ENCODE measurements at regions not wholly inside any gene's neighbourhood (a gene's known extent, or its start where the extent isn't known, plus 50 kb on each side); places are given as distances from the start of the nearest gene placed in this dataset.

- H3K9me2 ChIP-seq (replicated peaks; ENCODE audit: control insufficient read depth, low read length), result no peaks in the 10 kb centered on the region
- TF ChIP-seq CTCF (IDR thresholded peaks at IDR 0.05; ENCODE audit: low read depth, low read length, poor library complexity, severe bottlenecking) (no peak), EZH2phosphoT487 (IDR thresholded peaks at IDR 0.05; ENCODE audit: borderline replicate concordance, low read length) (no peak)
- H3K9me3 ChIP-seq (ENCODE audit: control insufficient read depth, insufficient read depth, low read length), result no peaks in the 10 kb centered on the region
- H3K27ac ChIP-seq (ENCODE audit: low read depth, low read length), result no peak overlapping the region
- H4K20me1 ChIP-seq (ENCODE audit: control insufficient read depth, insufficient read depth, low read depth, low read length), result no peaks in the 10 kb centered on the region
- no peaks in the 10 kb centered on the region for H3K79me2 ChIP-seq (ENCODE audit: control insufficient read depth, low read length)
- no peaks in the 10 kb centered on the region for H3K27me3 ChIP-seq (ENCODE audit: control insufficient read depth, low read length)
- no peak overlapping the region for H3K4me2 ChIP-seq (ENCODE audit: low read length)
- H3F3A ChIP-seq (ENCODE audit: control insufficient read depth, insufficient read depth), result no peaks in the 10 kb centered on the region
- H3K4me3 ChIP-seq (ENCODE audit: low read length), result no peak overlapping the region
- no peaks in the 10 kb centered on the region for H3K36me3 ChIP-seq (ENCODE audit: control insufficient read depth, low read length)
- H3K4me1 ChIP-seq (ENCODE audit: control insufficient read depth, low read length), result no peaks in the 10 kb centered on the region
These were observed 367.7 kb downstream of the PRDM2 start for GRCh38 chr1:14067711-14068110.

GRCh38 chr1:14071581-14071980 is 371.6 kb downstream of the PRDM2 start:
- Histone ChIP-seq H3K27me3 (ENCODE audit: control insufficient read depth, low read length) (no peaks in the 10 kb centered on the region), H3K9me3 (ENCODE audit: control insufficient read depth, insufficient read depth, low read length) (no peaks in the 10 kb centered on the region), H4K20me1 (ENCODE audit: control insufficient read depth, insufficient read depth, low read depth, low read length) (no peaks in the 10 kb centered on the region), H3K79me2 (ENCODE audit: control insufficient read depth, low read length) (no peaks in the 10 kb centered on the region), H3K36me3 (ENCODE audit: control insufficient read depth, low read length) (no peaks in the 10 kb centered on the region), H3K4me1 (ENCODE audit: control insufficient read depth, low read length) (no peaks in the 10 kb centered on the region), H3F3A (ENCODE audit: control insufficient read depth, insufficient read depth) (no peaks in the 10 kb centered on the region), H3K4me2 (ENCODE audit: low read length) (no peak overlapping the region), H3K27ac (ENCODE audit: low read depth, low read length) (no peak overlapping the region), H3K4me3 (ENCODE audit: low read length) (no peak overlapping the region), H3K9me2 (replicated peaks; ENCODE audit: control insufficient read depth, low read length) (no peaks in the 10 kb centered on the region)
- TF ChIP-seq CTCF (IDR thresholded peaks at IDR 0.05; ENCODE audit: low read depth, low read length, poor library complexity, severe bottlenecking) (no peak), EZH2phosphoT487 (IDR thresholded peaks at IDR 0.05; ENCODE audit: borderline replicate concordance, low read length) (no peak)

GRCh38 chr1:14080653-14081052 is 380.7 kb downstream of the PRDM2 start:
- no peaks in the 10 kb centered on the region for H3K36me3 ChIP-seq (ENCODE audit: control insufficient read depth, low read length)
- TF ChIP-seq CTCF (IDR thresholded peaks at IDR 0.05; ENCODE audit: low read depth, low read length, poor library complexity, severe bottlenecking) (no peak), EZH2phosphoT487 (IDR thresholded peaks at IDR 0.05; ENCODE audit: borderline replicate concordance, low read length) (no peak)
- no peaks in the 10 kb centered on the region for H4K20me1 ChIP-seq (ENCODE audit: control insufficient read depth, insufficient read depth, low read depth, low read length)
- no peak overlapping the region for H3K4me2 ChIP-seq (ENCODE audit: low read length)
- H3K4me3 ChIP-seq (ENCODE audit: low read length), result no peak overlapping the region
- H3K4me1 ChIP-seq (ENCODE audit: control insufficient read depth, low read length), result no peaks in the 10 kb centered on the region
- H3K9me2 ChIP-seq (replicated peaks; ENCODE audit: control insufficient read depth, low read length), result no peaks in the 10 kb centered on the region
- no peaks in the 10 kb centered on the region for H3K79me2 ChIP-seq (ENCODE audit: control insufficient read depth, low read length)
- H3K9me3 ChIP-seq (ENCODE audit: control insufficient read depth, insufficient read depth, low read length), result no peaks in the 10 kb centered on the region
- H3K27ac ChIP-seq (ENCODE audit: low read depth, low read length), result no peak overlapping the region
- H3F3A ChIP-seq (ENCODE audit: control insufficient read depth, insufficient read depth), result no peaks in the 10 kb centered on the region
- H3K27me3 ChIP-seq (ENCODE audit: control insufficient read depth, low read length), result no peaks in the 10 kb centered on the region

- no peaks in the 10 kb centered on the region for H3F3A ChIP-seq (ENCODE audit: control insufficient read depth, insufficient read depth)
- H3K4me2 ChIP-seq (ENCODE audit: low read length), result no peak overlapping the region
- no peaks in the 10 kb centered on the region for H4K20me1 ChIP-seq (ENCODE audit: control insufficient read depth, insufficient read depth, low read depth, low read length)
- no peak for TF ChIP-seq EZH2phosphoT487 (IDR thresholded peaks at IDR 0.05; ENCODE audit: borderline replicate concordance, low read length)
- no peak for TF ChIP-seq CTCF (IDR thresholded peaks at IDR 0.05; ENCODE audit: low read depth, low read length, poor library complexity, severe bottlenecking)
- no peaks in the 10 kb centered on the region for H3K36me3 ChIP-seq (ENCODE audit: control insufficient read depth, low read length)
- no peaks in the 10 kb centered on the region for H3K9me3 ChIP-seq (ENCODE audit: control insufficient read depth, insufficient read depth, low read length)
- H3K27ac ChIP-seq (ENCODE audit: low read depth, low read length), result no peak overlapping the region
- no peak overlapping the region for H3K4me3 ChIP-seq (ENCODE audit: low read length)
- H3K79me2 ChIP-seq (ENCODE audit: control insufficient read depth, low read length), result no peaks in the 10 kb centered on the region
- no peaks in the 10 kb centered on the region for H3K9me2 ChIP-seq (replicated peaks; ENCODE audit: control insufficient read depth, low read length)
- H3K27me3 ChIP-seq (ENCODE audit: control insufficient read depth, low read length), result no peaks in the 10 kb centered on the region
- H3K4me1 ChIP-seq (ENCODE audit: control insufficient read depth, low read length), result no peaks in the 10 kb centered on the region
These were observed 382.3 kb downstream of the PRDM2 start for GRCh38 chr1:14082331-14082730.

All from DOHH2 (cell line).